ENCODE measurements at regions not wholly inside any gene's neighbourhood (a gene's known extent, or its start where the extent isn't known, plus 50 kb on each side); places are given as distances from the start of the nearest gene placed in this dataset.
A peak's percentile ranks its signal among the peaks of the same experiment; 100 is the strongest.
"Not testable (repeated sequence)": the region's sequence is repeated elsewhere in the genome, so short reads cannot be mapped to it uniquely, and the experiment has no call there.

- WGBS, 2 donors: 45 to 51% methylated on average over 3 of the region's 3 CpGs
- H3K4me3 ChIP-seq (ENCODE audit: low read length in 2 of 2); H3K4me1 ChIP-seq (ENCODE audit: control insufficient read depth in 1 of 2, insufficient read depth in 2 of 2, low read length in 2 of 2); H3K36me3 ChIP-seq (ENCODE audit: control insufficient read depth in 1 of 2, insufficient read depth in 2 of 2, low read length in 1 of 2); DNase-seq; ATAC-seq (ENCODE audit: low FRiP score); H3K27me3 ChIP-seq (ENCODE audit: control insufficient read depth in 1 of 2, insufficient read depth in 2 of 2, low read length in 1 of 2); H3K27ac ChIP-seq (ENCODE audit: low read depth in 1 of 2, low read length in 2 of 2); intact Hi-C loops (cut with DNase I); H3K9me3 ChIP-seq (ENCODE audit: control insufficient read depth, low read length): not testable (repeated sequence)
Observed at GRCh38 chr7:57740126-57740525, 290.1 kb downstream of the ZNF716 start.

- ATAC-seq (ENCODE audit: low FRiP score): no peak
- Histone ChIP-seq H3K36me3 (ENCODE audit: control insufficient read depth in 1 of 2, insufficient read depth in 2 of 2, low read length in 1 of 2) (no peaks in the 10 kb centered on the region), H3K4me1 (ENCODE audit: control insufficient read depth in 1 of 2, insufficient read depth in 2 of 2, low read length in 2 of 2) (no peaks in the 10 kb centered on the region), H3K27ac (ENCODE audit: low read depth in 1 of 2, low read length in 2 of 2) (no peak overlapping the region), H3K9me3 (ENCODE audit: control insufficient read depth, low read length) (no peaks in the 10 kb centered on the region), H3K27me3 (ENCODE audit: control insufficient read depth in 1 of 2, insufficient read depth in 2 of 2, low read length in 1 of 2) (no peaks in the 10 kb centered on the region), H3K4me3 (ENCODE audit: low read length in 2 of 2) (no peak overlapping the region)
- 75 to 81% methylated on average over 5 of the region's 5 CpGs for WGBS, 2 donors
- intact Hi-C loops (cut with DNase I): no loop called here
- no peak for DNase-seq
Observed at GRCh38 chr7:57769131-57769530, 319.2 kb downstream of the ZNF716 start.

DNA sequence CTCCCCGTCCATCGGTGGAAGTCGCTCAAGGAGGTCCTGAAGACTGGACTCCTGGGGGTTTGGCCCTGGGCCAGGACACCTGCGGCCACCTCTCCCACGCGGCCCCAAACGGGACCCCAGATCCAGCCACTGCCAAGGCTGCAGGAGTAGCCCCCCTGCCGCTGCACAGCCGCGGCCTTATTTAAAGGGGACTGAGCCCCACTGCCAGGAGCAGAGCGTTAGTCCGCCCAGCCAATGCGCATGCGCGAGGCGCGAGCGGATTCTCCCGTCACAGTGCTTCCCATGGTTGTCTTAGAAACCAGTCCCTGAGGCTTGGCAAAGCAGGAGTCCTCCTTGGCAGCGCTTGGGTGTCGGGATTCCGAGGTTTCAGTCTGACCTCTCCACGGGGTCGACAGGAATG lies 320.0 kb downstream of the ZNF716 start:
- ATAC-seq (ENCODE audit: low FRiP score) (no peak), DNase-seq (no peak)
- WGBS, 2 donors: 64 to 68% methylated on average over 24 of the region's 24 CpGs
- Histone ChIP-seq H3K4me3 (ENCODE audit: low read length in 2 of 2) (no peak overlapping the region), H3K4me1 (ENCODE audit: control insufficient read depth in 1 of 2, insufficient read depth in 2 of 2, low read length in 2 of 2) (no peaks in the 10 kb centered on the region), H3K27me3 (ENCODE audit: control insufficient read depth in 1 of 2, insufficient read depth in 2 of 2, low read length in 1 of 2) (no peaks in the 10 kb centered on the region), H3K36me3 (ENCODE audit: control insufficient read depth in 1 of 2, insufficient read depth in 2 of 2, low read length in 1 of 2) (no peaks in the 10 kb centered on the region), H3K27ac (ENCODE audit: low read depth in 1 of 2, low read length in 2 of 2) (no peak overlapping the region), H3K9me3 (ENCODE audit: control insufficient read depth, low read length) (no peaks in the 10 kb centered on the region)
- intact Hi-C loops (cut with DNase I): no loop called here

DNA sequence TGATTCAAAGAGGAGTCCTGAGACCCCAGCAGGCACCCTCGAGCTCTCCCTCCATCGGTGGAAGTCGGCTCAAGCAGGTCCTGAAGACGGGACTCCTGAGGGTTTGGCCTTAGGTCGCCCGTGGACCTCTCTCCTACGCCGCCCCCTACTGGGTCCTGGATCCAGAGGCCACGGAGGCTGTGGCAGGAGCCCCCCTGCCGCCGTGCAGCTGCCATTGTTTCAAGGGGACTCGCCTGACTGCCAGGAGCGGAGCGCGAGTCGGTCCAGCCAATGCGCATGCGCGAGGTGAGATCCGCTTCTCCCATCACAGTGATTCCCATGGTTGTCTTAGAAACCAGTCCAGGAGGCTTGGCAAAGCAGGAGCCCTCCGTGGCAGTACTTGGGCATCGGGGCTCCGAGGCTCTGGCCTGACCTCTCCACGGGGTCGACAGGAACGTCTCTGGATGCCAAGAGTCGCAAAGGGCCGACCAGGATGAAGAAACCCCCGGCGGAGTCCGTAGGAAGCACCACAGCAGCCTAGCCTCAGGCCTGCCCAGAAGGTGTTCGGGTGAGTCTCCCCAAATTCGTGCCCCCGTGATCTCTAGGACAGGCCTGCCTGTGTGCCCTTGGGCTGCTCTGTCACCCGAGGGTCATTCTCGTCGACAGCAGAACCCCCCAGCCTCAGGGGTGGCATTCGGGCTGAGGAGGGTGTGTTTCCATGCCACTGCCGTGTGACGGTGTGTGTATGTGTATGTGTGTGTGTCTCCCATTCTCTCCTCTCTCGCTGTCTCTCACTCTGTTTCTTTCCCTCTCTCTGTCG lies 322.3 kb downstream of the ZNF716 start:
- intact Hi-C loops (cut with DNase I): no loop called here
- H3K36me3 ChIP-seq (ENCODE audit: control insufficient read depth in 1 of 2, insufficient read depth in 2 of 2, low read length in 1 of 2): no peaks in the 10 kb centered on the region
- ATAC-seq (ENCODE audit: low FRiP score) (peak; percentile 19), DNase-seq (no peak)
- WGBS, 2 donors: 85 to 87% methylated on average over 42 of the region's 42 CpGs
- H3K4me3 ChIP-seq (ENCODE audit: low read length in 2 of 2): no peak overlapping the region
- H3K27ac ChIP-seq (ENCODE audit: low read depth in 1 of 2, low read length in 2 of 2): no peak overlapping the region
- no peaks in the 10 kb centered on the region for H3K9me3 ChIP-seq (ENCODE audit: control insufficient read depth, low read length)
- H3K4me1 ChIP-seq (ENCODE audit: control insufficient read depth in 1 of 2, insufficient read depth in 2 of 2, low read length in 2 of 2): no peaks in the 10 kb centered on the region
- H3K27me3 ChIP-seq (ENCODE audit: control insufficient read depth in 1 of 2, insufficient read depth in 2 of 2, low read length in 1 of 2): no peaks in the 10 kb centered on the region

- H3K27ac ChIP-seq (ENCODE audit: low read depth in 1 of 2, low read length in 2 of 2): no peak overlapping the region
- H3K9me3 ChIP-seq (ENCODE audit: control insufficient read depth, low read length): no peaks in the 10 kb centered on the region
- H3K27me3 ChIP-seq (ENCODE audit: control insufficient read depth in 1 of 2, insufficient read depth in 2 of 2, low read length in 1 of 2): no peaks in the 10 kb centered on the region
- no peak overlapping the region for H3K4me3 ChIP-seq (ENCODE audit: low read length in 2 of 2)
- ATAC-seq (ENCODE audit: low FRiP score) (no peak), DNase-seq (no peak)
- H3K4me1 ChIP-seq (ENCODE audit: control insufficient read depth in 1 of 2, insufficient read depth in 2 of 2, low read length in 2 of 2): no peaks in the 10 kb centered on the region
- intact Hi-C loops (cut with DNase I): no loop called here
- no peaks in the 10 kb centered on the region for H3K36me3 ChIP-seq (ENCODE audit: control insufficient read depth in 1 of 2, insufficient read depth in 2 of 2, low read length in 1 of 2)
- WGBS, 2 donors: 89% methylated on average over 13 of the region's 13 CpGs
Observed at GRCh38 chr7:57774300-57774699, 324.3 kb downstream of the ZNF716 start.

GRCh38 chr7:57775396-57776088 lies 325.6 kb downstream of the ZNF716 start:
- Histone ChIP-seq H3K9me3 (ENCODE audit: control insufficient read depth, low read length) (no peaks in the 10 kb centered on the region), H3K4me3 (ENCODE audit: low read length in 2 of 2) (no peak overlapping the region), H3K36me3 (ENCODE audit: control insufficient read depth in 1 of 2, insufficient read depth in 2 of 2, low read length in 1 of 2) (no peaks in the 10 kb centered on the region), H3K27ac (ENCODE audit: low read depth in 1 of 2, low read length in 2 of 2) (no peak overlapping the region), H3K4me1 (ENCODE audit: control insufficient read depth in 1 of 2, insufficient read depth in 2 of 2, low read length in 2 of 2) (no peaks in the 10 kb centered on the region), H3K27me3 (ENCODE audit: control insufficient read depth in 1 of 2, insufficient read depth in 2 of 2, low read length in 1 of 2) (no peaks in the 10 kb centered on the region)
- WGBS, 2 donors: 80 to 84% methylated on average over 17 of the region's 17 CpGs
- intact Hi-C loops (cut with DNase I): no loop called here
- DNase-seq (no peak), ATAC-seq (ENCODE audit: low FRiP score) (no peak)

DNA sequence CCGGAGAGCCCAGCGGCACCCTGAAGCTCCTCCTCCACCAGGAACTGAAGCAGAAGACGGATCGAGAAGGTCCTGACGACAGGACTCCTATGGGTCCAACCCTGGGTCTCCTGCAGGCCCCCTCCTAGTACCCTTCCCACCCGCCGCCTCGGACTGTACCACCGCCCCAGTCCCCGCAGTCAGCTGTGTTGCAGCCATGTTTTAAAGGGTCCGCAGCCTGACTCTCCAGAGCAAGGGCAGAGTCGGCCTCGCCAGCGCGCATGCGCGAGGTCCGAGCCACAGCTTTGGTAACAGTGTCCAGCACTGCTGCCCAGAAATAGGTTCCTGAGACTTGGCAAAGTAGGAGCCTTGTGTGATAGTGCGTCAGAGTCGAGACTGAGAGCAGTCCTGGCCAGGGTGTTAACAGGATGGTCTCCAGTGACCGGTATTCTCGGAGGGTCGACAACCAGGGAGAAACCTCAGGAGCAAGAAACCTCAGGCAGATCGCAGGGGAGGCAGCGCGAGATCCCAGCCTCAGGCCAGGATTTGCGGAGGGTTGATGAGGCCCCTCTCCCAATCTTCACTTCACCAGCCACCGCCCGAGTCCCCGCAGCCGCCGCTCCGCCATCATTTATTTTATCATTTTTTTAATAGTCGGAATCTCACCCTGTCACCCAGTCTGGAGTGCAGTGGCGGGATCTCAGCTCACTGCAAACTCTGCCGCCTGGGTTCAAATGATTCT lies 326.3 kb downstream of the ZNF716 start:
- peak; percentile 46 for ATAC-seq (ENCODE audit: low FRiP score)

GRCh38 chr7:57789130-57789529 lies 339.2 kb downstream of the ZNF716 start:
- DNase-seq (no peak), ATAC-seq (ENCODE audit: low FRiP score) (no peak)
- H3K36me3 ChIP-seq (ENCODE audit: control insufficient read depth in 1 of 2, insufficient read depth in 2 of 2, low read length in 1 of 2): no peaks in the 10 kb centered on the region
- intact Hi-C loops (cut with DNase I): no loop called here
- no peaks in the 10 kb centered on the region for H3K4me1 ChIP-seq (ENCODE audit: control insufficient read depth in 1 of 2, insufficient read depth in 2 of 2, low read length in 2 of 2)
- no peaks in the 10 kb centered on the region for H3K27me3 ChIP-seq (ENCODE audit: control insufficient read depth in 1 of 2, insufficient read depth in 2 of 2, low read length in 1 of 2)
- H3K9me3 ChIP-seq (ENCODE audit: control insufficient read depth, low read length): no peaks in the 10 kb centered on the region
- no peak overlapping the region for H3K27ac ChIP-seq (ENCODE audit: low read depth in 1 of 2, low read length in 2 of 2)
- no peak overlapping the region for H3K4me3 ChIP-seq (ENCODE audit: low read length in 2 of 2)
- WGBS, 2 donors: 84% methylated on average over 10 of the region's 10 CpGs

More for the DNA sequence above, 326.3 kb downstream of the ZNF716 start:
- WGBS, 2 donors: 91% methylated on average over 36 of the region's 36 CpGs
- H3K4me1 ChIP-seq (ENCODE audit: control insufficient read depth in 1 of 2, insufficient read depth in 2 of 2, low read length in 2 of 2); DNase-seq; H3K9me3 ChIP-seq (ENCODE audit: control insufficient read depth, low read length); H3K27ac ChIP-seq (ENCODE audit: low read depth in 1 of 2, low read length in 2 of 2); H3K4me3 ChIP-seq (ENCODE audit: low read length in 2 of 2); H3K36me3 ChIP-seq (ENCODE audit: control insufficient read depth in 1 of 2, insufficient read depth in 2 of 2, low read length in 1 of 2); H3K27me3 ChIP-seq (ENCODE audit: control insufficient read depth in 1 of 2, insufficient read depth in 2 of 2, low read length in 1 of 2); intact Hi-C loops (cut with DNase I): not testable (repeated sequence)

All from aorta (tissue), 5 donors.